Dendritic cell treated with granulocyte-macrophage colony-stimulating factor and Interleukin-4, amounts not matched to agents 40 ng/mL and 50 ng/mL, for 4 days (primary cell): ENCODE measurements at regions not wholly inside any gene's neighbourhood (a gene's known extent, or its start where the extent isn't known, plus 50 kb on each side); places are given as distances from the start of the nearest gene placed in this dataset.

Experiments
- H3K27ac Mint-ChIP-seq: one replicate; pipeline ENCODE4 v1.8.0; 2022; ENCODE audit warnings: mild to moderate bottlenecking, mixed read lengths
- H3K27me3 Mint-ChIP-seq: one replicate; pipeline ENCODE4 v1.8.0; 2022; ENCODE audit warnings: mild to moderate bottlenecking, mixed read lengths
- H3K36me3 Mint-ChIP-seq: one replicate; pipeline ENCODE4 v1.8.0; 2022; ENCODE audit warnings: low read depth, mixed read lengths
- H3K4me1 Mint-ChIP-seq: one replicate; pipeline ENCODE4 v1.8.0; 2022; ENCODE audit warnings: low read depth, mixed read lengths
- H3K4me3 Mint-ChIP-seq: one replicate; pipeline ENCODE4 v1.8.0; 2022; ENCODE audit warnings: mild to moderate bottlenecking, moderate library complexity, mixed read lengths
- H3K9me3 Mint-ChIP-seq: one replicate; pipeline ENCODE4 v1.8.0; 2022; ENCODE audit warnings: mixed read lengths
- intact Hi-C: fragments of 100-400 bp; cut with micrococcal nuclease; formaldehyde crosslinking; loops from one replicate; pipeline ENCODE4 v1.15.0; 2022

GRCh38 chr10:128538671-128539070 is 412.4 kb upstream of the MKI67 start:
- H3K4me1 Mint-ChIP-seq, result no peaks in the 10 kb centered on the region
- H3K27me3 Mint-ChIP-seq, result peaks cover 51% of the 10 kb centered on the region
- intact Hi-C loops, result no loop called here
- no peak overlapping the region for H3K4me3 Mint-ChIP-seq
- no peak overlapping the region for H3K27ac Mint-ChIP-seq
- no peaks in the 10 kb centered on the region for H3K36me3 Mint-ChIP-seq
- H3K9me3 Mint-ChIP-seq, result no peaks in the 10 kb centered on the region

DNA sequence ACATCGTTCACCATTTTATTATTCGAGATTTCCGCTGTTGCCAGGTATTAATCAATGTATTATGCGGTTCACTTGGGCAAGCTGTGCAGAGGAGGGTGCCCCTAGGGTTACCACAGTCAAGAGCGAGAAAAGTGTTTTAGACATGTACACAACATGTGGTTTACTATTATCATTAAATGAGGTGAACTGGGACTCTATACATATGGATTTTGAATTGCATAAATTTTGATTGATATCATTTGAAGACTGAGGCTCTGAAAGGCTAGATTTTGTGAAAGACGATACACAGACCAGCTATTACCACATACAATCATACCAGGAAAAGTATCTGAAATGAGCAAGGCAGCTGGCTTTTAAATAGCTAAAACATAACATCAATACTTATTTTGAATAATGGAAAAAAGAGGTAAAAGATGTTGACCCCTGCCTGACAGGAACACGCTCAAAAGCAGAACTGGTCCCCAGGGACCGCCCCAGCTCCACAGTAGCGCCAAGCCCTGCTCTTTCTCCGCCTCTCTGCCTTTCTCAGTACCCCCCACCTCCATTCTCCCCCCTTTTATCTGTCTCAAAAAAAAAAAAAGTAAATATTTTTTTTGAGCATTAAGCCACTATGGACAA is 413.4 kb upstream of the MKI67 start:
- intact Hi-C loops, result no loop called here
- Mint-ChIP-seq H3K27me3 (peaks cover 47% of the 10 kb centered on the region), H3K36me3 (no peaks in the 10 kb centered on the region), H3K4me1 (no peaks in the 10 kb centered on the region), H3K9me3 (no peaks in the 10 kb centered on the region), H3K27ac (no peak overlapping the region), H3K4me3 (no peak overlapping the region)

DNA sequence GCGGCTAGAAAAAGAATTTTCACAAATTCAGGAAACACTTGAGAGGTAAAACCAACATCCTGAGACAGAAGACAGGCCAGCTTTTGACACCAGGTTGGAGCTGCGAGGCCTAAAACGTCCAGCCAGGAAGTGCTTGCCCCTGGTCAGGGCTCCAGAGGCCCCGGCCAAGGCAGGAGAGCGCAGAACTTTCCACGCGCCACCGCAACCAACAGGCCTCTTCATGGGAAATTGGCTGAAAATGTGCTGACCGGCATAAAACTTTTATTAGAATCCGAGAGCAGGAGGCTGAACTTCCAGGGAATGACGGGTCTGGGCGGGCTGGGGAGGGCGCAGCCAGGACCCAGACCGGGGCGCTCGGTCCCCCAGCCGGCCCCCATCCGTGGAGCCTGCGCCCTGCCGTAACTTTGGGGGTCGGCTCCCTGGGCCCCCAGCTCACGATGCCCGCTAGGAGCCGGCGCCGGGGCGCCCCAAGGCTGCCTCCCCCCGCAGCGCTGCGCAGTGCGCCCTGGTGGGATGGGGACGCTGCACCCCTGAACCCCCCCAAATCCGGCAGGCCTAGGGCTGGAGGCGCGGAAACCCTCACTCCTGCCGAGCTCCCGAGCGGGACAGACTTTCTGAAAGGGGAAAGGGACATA is 414.0 kb upstream of the MKI67 start:
- H3K36me3 Mint-ChIP-seq, result no peaks in the 10 kb centered on the region
- H3K27me3 Mint-ChIP-seq, result peaks cover 47% of the 10 kb centered on the region
- no peaks in the 10 kb centered on the region for H3K4me1 Mint-ChIP-seq
- no peak overlapping the region for H3K4me3 Mint-ChIP-seq
- H3K9me3 Mint-ChIP-seq, result no peaks in the 10 kb centered on the region
- intact Hi-C loops, result no loop called here
- no peak overlapping the region for H3K27ac Mint-ChIP-seq

DNA sequence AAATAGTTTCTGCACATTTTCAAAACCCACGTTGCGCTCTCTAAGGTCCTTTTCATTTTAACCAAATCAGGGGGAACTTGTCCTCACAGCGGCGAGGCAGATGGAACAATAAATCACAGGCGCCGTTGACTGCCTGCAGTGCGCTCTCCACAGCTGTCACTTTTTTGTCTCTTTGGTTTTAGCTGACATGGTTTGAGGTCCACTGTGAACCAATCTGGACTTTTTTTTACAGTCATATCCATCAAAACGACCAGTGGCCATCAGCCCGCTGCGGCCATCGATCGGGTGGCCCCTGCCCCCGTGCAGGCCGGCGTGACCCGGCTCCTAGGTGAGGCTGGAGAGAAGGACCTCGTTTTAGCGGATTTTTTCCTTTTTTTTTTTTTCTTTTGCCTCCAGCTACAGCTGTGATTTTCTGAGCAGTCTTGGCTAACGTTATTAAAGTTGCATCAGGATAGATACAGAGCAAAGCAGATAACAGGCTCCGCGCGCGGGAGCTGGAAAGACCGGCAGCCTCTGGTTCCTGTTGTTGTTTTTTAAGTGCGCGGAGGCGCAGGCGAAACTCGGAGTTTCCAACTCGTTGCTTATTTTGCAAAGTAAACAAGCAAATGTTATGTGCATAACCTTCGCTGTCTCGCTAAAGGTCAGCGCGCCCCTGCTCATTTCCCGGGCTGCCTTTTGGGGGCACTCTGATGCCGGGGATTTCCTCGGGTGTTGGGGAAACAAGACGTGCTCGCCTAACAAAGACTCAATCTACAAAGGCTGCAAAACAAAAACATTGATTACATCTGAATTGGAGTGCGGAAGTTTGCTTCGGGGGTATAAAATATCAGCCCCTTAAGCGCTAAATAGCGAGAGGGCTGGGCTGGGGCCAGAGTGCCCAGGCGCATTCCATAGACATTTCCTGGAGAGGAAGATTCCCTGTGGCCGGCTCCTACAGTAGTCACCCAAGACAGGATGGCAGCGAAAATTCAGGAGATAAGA is 414.8 kb upstream of the MKI67 start:
- Mint-ChIP-seq H3K27me3 (peaks cover 45% of the 10 kb centered on the region), H3K36me3 (no peaks in the 10 kb centered on the region), H3K27ac (no peak overlapping the region), H3K9me3 (no peaks in the 10 kb centered on the region), H3K4me1 (no peaks in the 10 kb centered on the region), H3K4me3 (no peak overlapping the region)
- intact Hi-C loops, result no loop called here

DNA sequence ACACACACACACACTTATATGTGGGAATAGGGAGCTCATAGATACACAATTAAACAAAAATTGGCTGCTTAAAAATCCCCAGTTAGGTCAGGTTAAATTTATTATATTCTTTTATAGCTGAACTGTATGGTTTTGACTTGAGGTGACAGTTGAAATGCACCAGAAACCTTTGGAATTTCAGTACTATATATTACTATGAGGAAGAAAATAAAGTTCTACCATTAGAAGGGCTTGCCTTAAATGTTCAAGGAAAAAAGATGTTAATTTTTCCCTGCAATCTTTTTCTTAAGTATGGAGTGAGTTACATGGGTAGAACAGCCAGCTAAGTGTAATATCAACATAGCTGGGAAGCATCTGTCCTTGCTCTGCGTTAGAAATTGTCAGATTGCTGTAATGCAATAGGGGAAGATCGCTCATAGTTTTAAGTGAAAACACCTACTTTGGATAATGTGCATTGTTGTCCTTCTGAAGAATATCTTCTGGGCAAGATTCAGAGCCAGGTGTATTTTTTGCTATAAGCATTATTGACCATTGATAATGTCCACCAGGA is 415.8 kb upstream of the MKI67 start:
- Mint-ChIP-seq H3K27me3 (peaks cover 42% of the 10 kb centered on the region), H3K36me3 (no peaks in the 10 kb centered on the region), H3K9me3 (no peaks in the 10 kb centered on the region)

GRCh38 chr10:128542659-128543058 is 416.4 kb upstream of the MKI67 start:
- intact Hi-C loops, result no loop called here
- no peaks in the 10 kb centered on the region for H3K36me3 Mint-ChIP-seq
- no peaks in the 10 kb centered on the region for H3K9me3 Mint-ChIP-seq
- H3K27ac Mint-ChIP-seq, result no peak overlapping the region
- no peak overlapping the region for H3K4me3 Mint-ChIP-seq
- peaks cover 41% of the 10 kb centered on the region for H3K27me3 Mint-ChIP-seq
- H3K4me1 Mint-ChIP-seq, result no peaks in the 10 kb centered on the region

More for the DNA sequence above, 415.8 kb upstream of the MKI67 start:
- intact Hi-C loops, result no loop called here
- Mint-ChIP-seq H3K27ac (no peak overlapping the region), H3K4me1 (no peaks in the 10 kb centered on the region), H3K4me3 (no peak overlapping the region)

- intact Hi-C loops, result no loop called here
- Mint-ChIP-seq H3K9me3 (no peaks in the 10 kb centered on the region), H3K27ac (no peak overlapping the region), H3K27me3 (peaks cover 39% of the 10 kb centered on the region), H3K4me1 (no peaks in the 10 kb centered on the region), H3K36me3 (no peaks in the 10 kb centered on the region), H3K4me3 (no peak overlapping the region)
Observed at GRCh38 chr10:128543151-128543550, 416.9 kb upstream of the MKI67 start.

- no peaks in the 10 kb centered on the region for H3K36me3 Mint-ChIP-seq
- no peaks in the 10 kb centered on the region for H3K4me1 Mint-ChIP-seq
- no peaks in the 10 kb centered on the region for H3K9me3 Mint-ChIP-seq
- no peak overlapping the region for H3K4me3 Mint-ChIP-seq
- H3K27me3 Mint-ChIP-seq, result peaks cover 18% of the 10 kb centered on the region
- no peak overlapping the region for H3K27ac Mint-ChIP-seq
- intact Hi-C loops, result no loop called here
Observed at GRCh38 chr10:128545216-128545615, 419.0 kb upstream of the MKI67 start.

DNA sequence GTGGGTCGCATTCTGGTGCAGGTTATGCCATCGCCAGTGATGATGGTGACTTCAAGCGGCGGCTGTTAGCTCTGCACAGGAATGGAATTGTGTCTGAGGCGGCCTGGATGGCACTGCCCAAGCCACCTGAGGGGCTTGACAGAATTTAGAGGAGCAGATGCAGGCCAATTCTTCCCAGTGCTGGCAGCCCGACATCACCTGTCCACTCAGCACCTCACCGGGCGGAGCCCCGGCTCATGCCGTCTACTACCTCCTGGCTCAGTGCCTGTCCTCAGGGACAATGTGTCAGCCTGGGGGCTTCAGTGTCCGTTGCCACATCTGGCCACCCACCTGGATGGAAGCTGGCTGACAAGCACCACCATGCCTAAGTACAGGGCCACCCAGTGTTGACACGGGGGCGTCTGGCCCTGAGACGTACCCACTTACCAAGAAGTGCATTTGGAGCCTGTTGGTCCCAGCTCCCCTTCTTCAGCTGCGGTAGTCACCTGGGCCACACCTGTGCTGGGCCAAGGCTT is 420.5 kb upstream of the MKI67 start:
- no peaks in the 10 kb centered on the region for H3K9me3 Mint-ChIP-seq
- no peak overlapping the region for H3K4me3 Mint-ChIP-seq
- no peaks in the 10 kb centered on the region for H3K36me3 Mint-ChIP-seq
- no peak overlapping the region for H3K27ac Mint-ChIP-seq
- peaks cover 5% of the 10 kb centered on the region for H3K27me3 Mint-ChIP-seq
- H3K4me1 Mint-ChIP-seq, result no peaks in the 10 kb centered on the region
- intact Hi-C loops, result no loop called here

GRCh38 chr10:128549101-128549608 is 422.9 kb upstream of the MKI67 start:
- H3K27ac Mint-ChIP-seq, result no peak overlapping the region
- H3K4me1 Mint-ChIP-seq, result no peaks in the 10 kb centered on the region
- intact Hi-C loops, result no loop called here
- no peaks in the 10 kb centered on the region for H3K36me3 Mint-ChIP-seq
- H3K9me3 Mint-ChIP-seq, result no peaks in the 10 kb centered on the region
- H3K4me3 Mint-ChIP-seq, result no peak overlapping the region
- H3K27me3 Mint-ChIP-seq, result no peaks in the 10 kb centered on the region

- no peaks in the 10 kb centered on the region for H3K27me3 Mint-ChIP-seq
- H3K4me1 Mint-ChIP-seq, result no peaks in the 10 kb centered on the region
- no peaks in the 10 kb centered on the region for H3K9me3 Mint-ChIP-seq
- no peak overlapping the region for H3K4me3 Mint-ChIP-seq
- intact Hi-C loops, result no loop called here
- no peak overlapping the region for H3K27ac Mint-ChIP-seq
- no peaks in the 10 kb centered on the region for H3K36me3 Mint-ChIP-seq
Observed at GRCh38 chr10:128550045-128550444, 423.8 kb upstream of the MKI67 start.

DNA sequence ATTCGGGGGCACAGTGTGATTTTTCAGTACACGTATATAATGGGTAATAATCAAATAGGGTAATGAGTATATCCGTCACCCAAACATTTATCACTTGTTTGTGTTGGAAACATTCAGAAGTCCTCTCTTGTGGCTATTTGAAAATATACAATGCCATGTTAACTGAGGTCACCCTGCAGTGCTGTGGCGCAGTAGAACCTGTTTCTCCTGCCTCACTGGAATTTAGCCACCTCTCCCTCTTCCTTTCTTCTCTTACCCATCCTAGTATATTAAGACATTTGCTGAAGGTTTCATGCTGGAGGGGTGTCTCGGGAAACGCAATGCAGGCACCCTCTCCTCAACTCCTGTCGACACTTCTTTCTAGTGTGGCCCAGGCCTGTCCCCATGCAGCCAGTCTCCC is 425.3 kb upstream of the MKI67 start:
- Mint-ChIP-seq H3K9me3 (no peaks in the 10 kb centered on the region), H3K4me1 (no peaks in the 10 kb centered on the region), H3K27me3 (no peaks in the 10 kb centered on the region), H3K27ac (no peak overlapping the region), H3K4me3 (no peak overlapping the region), H3K36me3 (no peaks in the 10 kb centered on the region)
- intact Hi-C loops, result no loop called here

- Mint-ChIP-seq H3K27ac (no peak overlapping the region), H3K36me3 (no peaks in the 10 kb centered on the region), H3K9me3 (no peaks in the 10 kb centered on the region), H3K27me3 (no peaks in the 10 kb centered on the region), H3K4me3 (no peak overlapping the region), H3K4me1 (no peaks in the 10 kb centered on the region)
- intact Hi-C loops, result no loop called here
Observed at GRCh38 chr10:128553755-128554154, 427.5 kb upstream of the MKI67 start.
